ENCODE measurements at regions not wholly inside any gene's neighbourhood (a gene's known extent, or its start where the extent isn't known, plus 50 kb on each side); places are given as distances from the start of the nearest gene placed in this dataset.

DNA sequence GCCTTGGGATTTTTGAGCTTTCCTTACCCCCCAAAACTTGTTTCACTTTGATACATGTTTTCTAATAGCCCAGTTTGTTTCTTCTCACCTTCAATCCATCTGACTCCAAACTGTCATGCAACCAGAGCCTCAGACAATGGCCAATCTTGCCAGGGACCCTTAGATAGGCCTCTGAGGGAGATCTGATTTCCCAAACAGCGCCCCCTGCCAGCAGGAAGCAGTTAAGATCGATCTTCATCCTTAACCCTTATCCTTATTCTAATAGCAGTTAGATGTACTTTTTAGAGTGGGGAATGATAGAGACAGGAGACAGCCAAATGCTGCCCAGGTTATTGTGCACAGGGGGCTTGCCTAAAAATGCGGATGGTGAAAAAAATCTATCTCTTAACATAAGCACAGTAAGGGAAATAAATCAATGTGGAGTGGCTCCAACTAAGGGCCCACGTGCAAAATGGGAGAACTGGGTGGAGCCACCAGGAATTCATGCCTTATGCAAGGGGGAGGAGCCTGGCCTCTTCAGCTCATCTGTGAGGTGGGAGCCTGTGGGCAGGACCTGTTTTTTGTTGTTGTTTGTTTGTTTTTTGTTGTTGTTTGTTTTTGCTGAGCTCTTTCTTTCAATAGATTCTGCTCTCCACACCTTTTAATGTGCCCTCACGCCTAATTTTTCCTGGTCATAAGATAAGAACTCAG, 833.6 kb upstream of the AGA start:
- DNase-seq (ENCODE audit: low read depth) = no peak

DNA sequence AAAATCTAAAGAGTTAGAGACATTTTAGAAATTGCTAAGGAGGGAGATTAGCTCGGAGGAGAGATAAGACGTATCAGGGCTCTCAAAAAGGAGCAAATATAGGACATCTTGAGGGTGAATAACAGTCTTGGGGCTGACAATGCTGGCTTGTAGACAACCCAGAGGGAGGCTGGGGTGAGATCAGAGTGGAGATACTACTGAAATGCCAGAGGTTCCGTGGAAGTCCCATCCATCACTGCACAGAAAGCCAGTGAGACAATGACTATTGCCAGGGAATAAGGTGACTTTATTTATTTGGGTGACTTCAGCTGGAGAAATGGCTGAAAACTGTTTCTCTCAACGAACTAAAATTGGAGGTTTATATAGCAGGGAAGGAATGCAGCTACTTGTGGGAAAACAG, 838.1 kb upstream of the AGA start:
- no peak for DNase-seq (ENCODE audit: low read depth)

DNA sequence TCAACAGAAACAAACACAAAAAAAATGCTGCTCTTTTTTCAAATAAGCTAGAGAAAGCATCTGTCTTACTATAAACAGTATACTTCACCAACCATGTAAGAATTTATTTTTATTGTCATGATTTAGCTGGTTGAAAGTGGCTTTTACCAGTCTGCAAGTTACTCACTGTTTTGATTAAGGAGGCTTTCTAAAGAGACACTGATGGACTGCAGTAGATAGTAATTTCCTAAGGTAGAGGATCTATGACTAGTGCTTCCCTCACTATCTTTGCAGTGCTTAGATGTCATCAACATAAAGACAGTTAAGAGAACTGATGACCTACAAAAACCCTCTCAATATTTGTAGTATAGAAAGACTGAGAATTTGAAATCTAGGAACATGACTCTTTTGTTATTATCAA, 846.2 kb upstream of the AGA start:
- no peak for DNase-seq (ENCODE audit: low read depth)

DNA sequence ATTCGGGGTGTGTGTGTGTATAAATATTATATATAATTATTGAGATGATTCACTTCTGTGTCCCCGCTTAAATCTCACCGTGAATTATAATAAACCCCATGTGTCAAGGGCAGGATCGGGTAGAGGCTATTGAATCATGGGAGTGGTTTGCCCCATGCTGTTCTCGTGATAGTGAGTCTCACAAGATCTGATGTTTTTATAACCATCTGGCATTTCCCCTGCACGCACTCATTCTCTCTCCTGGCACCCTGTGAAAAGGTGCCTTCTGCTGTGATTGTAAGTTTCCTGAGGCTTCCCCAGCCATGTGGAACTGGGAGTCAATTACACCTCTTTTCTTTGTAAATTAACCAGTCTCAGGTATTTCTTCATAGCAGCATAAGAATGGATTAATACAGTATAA, 851.4 kb upstream of the AGA start:
- no peak for DNase-seq (ENCODE audit: low read depth)

DNA sequence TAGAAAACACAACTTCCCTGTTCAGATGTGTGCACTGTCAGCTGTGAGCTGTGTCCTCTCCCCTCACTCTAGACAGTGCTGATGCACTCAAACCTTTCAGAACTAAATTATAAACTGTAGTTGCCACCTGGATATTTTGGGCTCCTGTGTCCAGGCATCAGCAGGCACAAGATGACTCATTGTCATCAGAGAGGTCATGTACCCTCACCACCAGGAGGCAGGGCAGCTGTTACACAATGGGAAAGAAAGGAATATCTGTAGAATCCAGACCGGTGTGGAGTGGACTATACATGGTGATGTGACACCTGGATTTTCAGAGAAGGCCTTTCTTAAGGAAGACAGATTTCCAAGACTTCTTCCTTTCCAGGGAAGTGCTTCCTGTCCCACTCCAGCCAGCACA, 854.4 kb upstream of the AGA start:
- no peak for DNase-seq (ENCODE audit: low read depth)

DNA sequence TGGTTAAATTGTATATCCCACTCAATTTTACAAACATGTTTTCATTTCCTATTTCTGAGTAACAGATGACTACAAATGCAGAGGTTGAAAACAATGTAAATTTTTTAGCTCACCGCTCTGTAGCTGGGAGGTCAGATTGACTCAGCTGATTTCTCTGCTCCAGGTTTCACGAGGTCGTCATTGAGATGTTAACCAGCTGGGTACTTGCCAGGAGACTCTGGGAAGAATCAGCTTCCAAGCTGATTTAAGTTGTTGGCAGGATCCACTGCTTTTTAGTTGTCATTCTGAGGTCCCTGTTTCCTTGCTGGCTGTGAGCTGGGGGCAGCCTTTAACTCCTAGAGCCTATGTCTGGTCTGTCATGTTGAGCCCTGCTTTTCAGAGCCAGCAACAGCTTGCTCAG, 864.3 kb upstream of the AGA start:
- no peak for DNase-seq (ENCODE audit: low read depth)

DNA sequence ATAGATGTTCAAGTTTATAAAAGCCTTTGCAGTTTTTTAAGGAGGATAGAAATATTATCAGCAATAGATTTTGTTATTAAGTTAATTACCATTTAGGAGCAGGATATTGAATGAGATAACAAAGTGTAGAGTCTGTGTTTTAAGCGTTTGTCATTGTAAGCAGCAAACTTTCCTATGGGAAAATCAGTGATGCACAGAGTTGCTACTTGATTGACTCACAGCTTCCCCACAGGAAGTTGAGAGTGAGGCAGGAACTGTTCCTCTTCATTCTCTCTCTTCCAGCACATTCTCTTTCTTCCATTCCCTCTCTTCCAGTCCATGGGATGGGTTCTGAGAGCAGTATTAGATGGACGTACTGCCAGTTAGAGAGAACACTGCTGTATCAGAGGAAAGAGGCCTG, 867.7 kb upstream of the AGA start:
- no peak for DNase-seq (ENCODE audit: low read depth)

DNA sequence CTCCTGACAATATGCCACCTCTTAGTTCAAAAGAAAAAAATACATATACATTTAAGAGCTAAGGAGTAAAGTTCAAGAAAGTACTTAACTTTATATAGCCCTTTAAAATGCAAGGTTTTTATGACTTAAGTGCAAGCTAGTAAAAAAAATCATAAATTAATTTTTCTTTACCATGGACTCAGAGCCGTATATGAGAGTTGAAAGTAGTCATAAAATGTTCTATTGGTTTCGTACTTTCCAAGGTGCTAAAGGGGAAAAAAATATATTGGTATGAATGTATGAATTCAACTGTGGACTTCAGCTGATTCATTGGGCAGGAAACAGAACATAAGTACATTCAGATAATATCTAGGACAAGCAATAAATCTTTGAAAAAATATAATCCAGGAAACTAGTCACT, 869.8 kb upstream of the AGA start:
- DNase-seq (ENCODE audit: low read depth) = no peak

DNA sequence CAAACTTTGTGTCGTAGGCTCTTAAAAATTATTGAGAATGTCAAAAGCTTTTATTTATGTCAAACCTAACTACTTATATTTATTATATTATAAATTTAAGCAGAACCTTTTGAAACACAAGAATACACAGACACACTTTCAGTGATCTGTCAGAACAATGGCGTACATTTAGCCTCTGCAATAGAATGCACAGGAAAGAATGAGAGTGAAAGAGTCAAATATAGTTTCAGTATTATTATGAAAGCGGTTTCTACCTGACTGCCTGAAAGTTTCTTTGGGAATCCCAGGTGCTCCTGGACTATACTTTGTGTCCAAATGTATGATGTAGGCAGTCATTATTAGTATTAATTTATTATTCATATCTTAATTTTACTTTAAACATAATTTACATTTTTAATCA, 872.0 kb upstream of the AGA start:
- DNase-seq (ENCODE audit: low read depth) = no peak

DNA sequence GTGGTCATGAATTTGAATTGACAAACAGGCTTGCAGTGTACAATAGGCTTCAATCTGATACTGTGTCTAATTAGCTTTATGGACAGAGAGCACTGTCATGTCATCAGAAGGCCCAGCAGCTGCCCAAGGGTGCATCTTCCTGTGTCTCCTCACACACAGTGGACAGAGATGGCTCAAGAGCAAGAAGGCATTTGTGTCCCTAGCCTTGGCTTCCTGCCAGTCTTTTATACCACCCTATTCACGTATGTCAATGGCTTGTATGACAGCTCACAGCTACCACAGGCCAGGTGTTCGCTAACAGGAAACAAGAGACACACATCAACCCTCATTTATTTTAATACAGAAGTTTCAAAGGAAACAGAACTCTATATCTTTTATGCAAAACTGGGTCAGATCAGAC, 874.0 kb upstream of the AGA start:
- no peak for DNase-seq (ENCODE audit: low read depth)

DNA sequence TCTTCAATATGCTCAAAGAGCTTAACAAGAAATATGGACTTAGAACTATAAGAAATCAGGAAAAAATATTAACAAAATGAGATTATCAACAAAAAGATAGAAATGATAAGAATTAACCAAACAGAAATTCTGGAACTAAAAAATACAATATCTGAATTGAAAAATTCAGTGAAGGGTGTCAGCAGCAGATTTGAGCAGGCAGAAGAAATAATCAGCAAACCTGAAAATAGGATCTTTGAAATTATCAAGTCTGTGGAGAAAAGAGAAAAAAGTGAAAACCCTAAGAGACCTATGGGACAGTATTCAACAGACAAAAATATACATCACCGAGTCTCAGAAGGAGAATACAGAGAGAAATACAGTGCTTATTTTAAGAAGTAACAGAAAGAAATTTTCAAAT, 877.8 kb upstream of the AGA start:
- DNase-seq (ENCODE audit: low read depth) = no peak

DNA sequence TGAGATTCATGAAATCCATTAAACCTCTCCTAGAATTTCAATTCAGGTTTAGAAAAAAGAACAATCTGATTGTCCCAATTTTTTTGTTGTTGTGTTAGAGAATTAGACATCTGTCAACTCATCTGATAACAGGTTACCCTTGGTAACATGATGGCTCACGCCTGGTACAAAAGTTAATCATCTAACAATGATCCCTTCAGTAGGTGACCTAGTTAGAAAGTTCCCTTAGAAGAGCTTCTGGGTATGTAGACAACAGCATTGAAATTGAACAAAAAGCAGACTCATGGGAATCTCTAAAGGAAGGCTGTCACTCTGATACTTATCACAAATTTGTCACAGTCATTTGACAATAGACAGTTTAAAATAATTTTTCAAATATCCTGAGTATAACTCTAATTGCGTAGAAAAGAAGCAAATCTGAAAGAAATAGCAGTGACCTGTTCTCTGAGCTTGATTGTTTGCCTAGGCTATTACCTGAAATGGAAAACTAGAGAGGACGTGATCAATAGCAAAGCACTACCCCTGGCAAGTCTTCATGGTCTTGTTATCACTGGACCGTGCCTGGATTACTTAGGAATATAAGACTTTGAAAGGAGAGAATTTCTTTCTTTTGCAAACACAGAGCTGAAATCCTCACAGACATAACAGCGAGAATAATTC, 880.4 kb upstream of the AGA start:
- no peak for DNase-seq (ENCODE audit: low read depth)

DNA sequence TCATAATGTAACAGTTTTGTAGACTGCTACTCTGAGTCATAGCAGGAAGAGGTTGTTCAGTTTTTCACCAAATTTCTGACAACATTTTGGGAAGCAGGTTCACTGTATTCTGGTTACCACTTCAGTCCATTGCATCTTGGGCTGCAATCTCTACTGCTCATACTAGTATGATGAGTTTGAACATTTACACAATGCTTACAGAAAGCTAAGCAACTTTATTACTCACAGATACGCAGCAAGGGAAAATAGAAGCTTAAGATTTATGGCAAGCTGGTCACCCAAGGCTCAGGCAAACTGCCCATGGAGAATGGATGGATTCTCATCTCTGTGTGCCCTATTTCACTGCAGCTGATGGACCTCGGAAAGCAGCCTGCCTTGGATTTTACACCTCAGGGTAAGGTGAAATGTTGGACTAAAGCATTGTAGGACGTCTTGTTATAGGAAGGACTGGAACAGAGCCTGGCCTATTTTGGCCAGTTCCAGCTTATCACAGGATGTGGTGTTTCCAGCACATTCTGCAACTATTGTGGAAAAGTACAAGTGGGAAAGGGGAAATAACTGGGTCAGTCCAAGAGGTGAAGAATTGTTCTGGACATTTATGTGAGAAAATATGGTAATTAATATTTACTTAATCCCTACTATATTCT, 887.1 kb upstream of the AGA start:
- no peak for DNase-seq (ENCODE audit: low read depth)

DNA sequence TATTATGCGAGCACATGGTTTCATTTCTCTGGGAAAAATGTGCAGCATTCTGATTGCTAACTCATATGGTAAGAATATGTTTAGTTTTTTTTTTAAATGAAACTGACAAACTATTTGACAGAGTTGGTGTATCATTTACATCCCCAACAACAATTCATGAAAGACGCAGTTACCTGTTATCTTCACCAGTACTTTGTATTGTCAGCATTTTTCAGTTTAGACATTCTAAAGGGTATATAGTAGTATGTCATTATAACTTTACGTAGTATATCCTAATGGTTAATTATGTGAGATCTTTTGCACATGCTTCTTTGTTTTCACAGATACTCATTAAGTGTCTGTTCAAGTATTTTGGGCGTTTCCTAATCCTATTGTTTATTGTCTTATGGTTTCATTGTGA, 891.1 kb upstream of the AGA start:
- DNase-seq (ENCODE audit: low read depth) = no peak

DNA sequence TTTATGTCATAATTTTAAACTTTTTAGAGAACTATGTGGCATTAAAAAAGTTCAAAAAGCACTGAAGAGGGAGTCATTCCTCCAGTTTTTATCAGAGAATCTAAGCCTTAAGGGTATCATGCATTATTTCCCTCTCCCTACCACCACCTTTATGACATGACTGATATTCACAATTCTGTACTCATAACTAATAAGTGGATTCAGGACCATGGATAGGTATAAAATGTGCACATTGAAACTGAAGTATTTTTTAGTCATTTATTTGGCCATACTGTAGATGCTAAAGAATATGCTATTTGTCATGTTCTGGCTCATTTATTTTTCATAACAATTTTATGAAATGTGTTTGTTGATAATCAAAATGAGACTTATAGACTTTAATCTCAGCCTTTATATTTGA, 897.5 kb upstream of the AGA start:
- DNase-seq (ENCODE audit: low read depth) = no peak

DNA sequence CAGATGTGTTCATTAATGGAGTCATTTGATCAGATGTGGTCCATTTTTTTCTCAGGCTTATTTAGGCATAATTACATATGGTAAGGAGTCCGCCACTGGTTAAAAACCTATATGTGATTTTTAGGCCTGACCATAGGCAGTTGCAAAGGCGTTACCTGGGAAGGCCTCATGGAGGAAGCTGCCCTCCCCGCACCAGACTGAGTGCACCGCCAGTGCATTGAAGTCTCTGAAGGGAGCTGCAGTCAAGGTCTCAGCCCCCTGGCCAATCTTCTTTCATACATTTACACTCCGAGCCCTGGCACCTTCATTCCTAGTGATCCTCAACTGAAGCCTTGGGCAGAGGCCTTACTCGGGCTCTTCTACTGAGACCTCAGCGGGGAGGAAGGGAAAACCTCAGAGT, 898.2 kb upstream of the AGA start:
- DNase-seq (ENCODE audit: low read depth) = no peak

DNA sequence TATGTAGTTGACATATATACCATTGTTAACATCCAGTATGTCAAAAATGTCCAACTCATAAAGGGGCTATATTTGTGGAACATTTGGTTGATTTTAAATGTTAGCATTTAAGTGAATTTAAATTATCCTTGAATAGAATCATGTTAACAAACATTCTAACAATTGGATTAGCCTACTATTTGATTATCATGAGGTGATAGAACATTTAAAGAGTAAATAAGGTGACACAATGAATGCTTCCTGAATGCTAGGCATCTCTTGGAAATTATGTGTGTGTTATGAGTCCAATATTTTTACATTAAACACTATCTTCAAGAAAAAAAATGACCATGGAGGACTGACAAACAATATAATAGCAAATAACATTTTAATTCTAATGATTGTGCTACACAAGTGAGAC, 901.9 kb upstream of the AGA start:
- DNase-seq (ENCODE audit: low read depth) = no peak

DNA sequence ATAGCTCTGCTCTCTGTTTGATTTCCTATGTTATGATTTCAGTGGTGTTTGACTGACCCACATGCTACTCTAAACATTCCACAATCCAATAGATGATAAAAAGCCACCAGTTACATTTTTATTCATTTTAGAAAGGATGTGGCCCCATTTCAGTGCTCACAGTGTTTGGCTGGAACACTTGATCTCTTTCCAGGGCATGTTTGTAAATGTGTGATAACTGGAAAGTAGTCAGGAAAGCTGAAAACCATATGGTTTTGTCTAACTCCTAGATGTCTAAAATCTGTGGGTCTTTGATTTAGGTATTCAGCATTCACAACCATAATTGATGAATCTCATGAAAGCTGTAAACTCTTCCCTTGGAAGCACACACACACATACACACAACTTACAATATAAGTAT, 904.9 kb upstream of the AGA start:
- DNase-seq (ENCODE audit: low read depth) = no peak

DNA sequence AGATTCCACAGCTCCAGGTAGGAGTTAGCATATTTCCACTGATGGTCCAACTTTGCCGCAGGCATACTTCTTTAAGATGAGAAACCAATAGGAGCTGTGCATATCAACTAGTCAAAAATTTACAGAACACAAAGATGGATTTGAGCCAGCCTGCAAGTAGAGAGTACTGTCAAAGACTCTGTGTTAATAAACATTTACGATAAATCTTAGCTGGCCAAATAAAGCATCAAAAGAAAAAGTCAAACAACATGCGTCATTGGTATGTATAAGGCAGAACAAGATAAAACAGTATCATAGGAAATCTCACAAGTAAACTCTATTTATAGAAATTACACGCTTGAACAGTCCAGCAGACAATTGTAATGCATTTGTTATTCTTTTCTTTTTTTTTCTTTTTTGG, 907.4 kb upstream of the AGA start:
- no peak for DNase-seq (ENCODE audit: low read depth)

DNA sequence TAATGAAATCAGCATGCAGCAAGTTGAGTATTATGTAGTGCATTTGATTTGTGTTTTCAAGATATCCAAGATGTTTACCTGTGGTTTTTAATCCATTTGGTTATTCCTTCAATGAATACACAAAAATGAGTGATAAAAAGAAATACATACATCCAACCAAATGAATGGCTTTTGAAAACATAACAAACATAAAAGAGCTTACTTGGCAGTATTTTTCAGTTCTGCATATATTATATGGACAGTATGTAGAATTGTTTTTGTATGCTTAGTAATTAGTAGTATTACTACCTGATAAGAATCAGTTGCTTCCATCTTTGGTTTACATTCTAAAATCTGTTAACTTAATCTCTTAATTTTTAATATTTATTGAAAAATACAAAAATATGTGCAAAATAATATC, 908.9 kb upstream of the AGA start:
- no peak for DNase-seq (ENCODE audit: low read depth)

DNA sequence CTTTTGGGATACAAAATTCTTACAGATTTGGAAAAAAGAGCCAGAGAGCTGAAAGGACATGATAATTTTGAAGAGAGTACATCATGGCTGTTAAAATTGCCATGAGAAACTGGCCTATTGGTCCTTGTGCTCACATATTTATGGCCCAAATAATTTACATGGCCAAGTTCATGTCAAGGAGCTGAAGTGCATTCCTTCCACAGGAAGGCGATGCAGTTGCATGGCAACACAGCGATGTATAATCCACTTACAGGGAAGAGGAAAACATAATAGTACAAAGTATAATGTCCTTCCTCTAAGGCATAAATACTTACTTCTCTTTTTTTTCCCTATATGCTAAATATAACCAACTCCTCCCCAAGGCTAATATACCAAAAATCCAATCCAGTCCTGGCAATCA, 914.5 kb upstream of the AGA start:
- no peak for DNase-seq (ENCODE audit: low read depth)

DNA sequence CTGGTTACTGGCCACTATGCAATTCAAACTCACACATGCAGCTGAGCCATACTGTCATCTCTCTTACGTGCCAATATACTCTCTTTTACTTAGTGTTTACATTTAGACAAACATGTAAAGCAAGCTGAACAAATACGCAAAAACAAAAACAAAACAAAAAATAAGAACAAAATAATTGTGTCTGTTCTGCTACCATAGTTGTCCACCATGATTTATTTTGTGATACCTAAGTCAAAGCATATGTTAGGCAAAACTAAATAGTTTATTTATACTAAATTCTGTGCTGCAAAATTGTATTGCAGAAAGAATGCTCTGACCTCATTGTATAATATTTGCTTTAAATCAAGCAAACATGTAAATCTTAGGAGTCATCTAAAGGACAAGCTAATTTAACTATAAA, 943.2 kb upstream of the AGA start:
- DNase-seq (ENCODE audit: low read depth) = no peak

DNA sequence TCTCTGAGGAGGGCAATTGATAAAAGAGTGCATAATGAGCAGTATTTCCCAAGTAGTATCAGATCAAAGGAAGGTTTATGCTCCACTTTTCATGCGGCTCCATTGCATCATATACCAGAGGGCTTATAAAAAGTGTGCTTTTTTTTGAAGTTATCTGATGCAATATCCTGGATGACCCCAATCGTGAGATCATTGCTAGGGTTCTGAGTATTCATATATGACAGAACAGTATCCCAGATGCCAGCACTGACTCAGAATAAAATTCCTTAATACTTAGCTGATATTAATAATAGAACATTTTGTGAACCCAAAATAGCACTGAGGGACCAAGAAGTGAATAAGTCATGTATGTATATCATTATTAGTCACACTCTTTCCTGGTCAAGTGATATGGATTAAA, 945.5 kb upstream of the AGA start:
- no peak for DNase-seq (ENCODE audit: low read depth)

DNA sequence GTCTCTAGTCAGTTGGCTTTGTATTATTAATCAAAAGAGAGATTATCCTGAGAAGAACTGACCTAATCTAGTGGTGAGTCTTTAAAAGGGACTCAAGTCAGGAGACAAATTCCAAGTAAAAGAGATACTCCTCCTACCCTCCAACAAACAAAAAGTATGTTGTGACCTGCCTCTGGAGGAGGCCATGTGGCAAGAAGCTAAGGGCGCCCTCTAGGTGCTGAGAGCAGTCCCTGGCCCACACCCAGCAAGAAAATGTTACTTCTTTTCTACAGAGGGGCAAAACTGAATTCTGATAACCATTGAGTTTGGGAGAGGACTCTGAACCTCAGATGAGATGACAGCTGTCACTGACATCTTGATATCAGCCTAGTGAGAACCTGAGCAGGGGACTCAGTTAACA, 953.6 kb upstream of the AGA start:
- no peak for DNase-seq (ENCODE audit: low read depth)
